Activated naive CD8-positive, alpha-beta T cell treated with anti-CD3 and anti-CD28 coated beads, Interleukin-2, amount 50 U/mL, for 24 hours (primary cell): ENCODE measurements at regions not wholly inside any gene's neighbourhood (a gene's known extent, or its start where the extent isn't known, plus 50 kb on each side); places are given as distances from the start of the nearest gene placed in this dataset.

Experiments
- ATAC-seq: fragments of 150-1000 bp; cut with Tn5 transposase; one replicate; pipeline ENCODE4 v1.10.0; 2021
- DNase-seq: peaks from one replicate; pipeline ENCODE4 v3.0.0; 2021
- H3K27ac Mint-ChIP-seq: one replicate; pipeline ENCODE4 v1.8.0; 2021; ENCODE audit warnings: mild to moderate bottlenecking, mixed read lengths
- H3K27me3 Mint-ChIP-seq: one replicate; pipeline ENCODE4 v1.8.0; 2021; ENCODE audit warnings: mixed read lengths
- H3K36me3 Mint-ChIP-seq: one replicate; pipeline ENCODE4 v1.8.0; 2021; ENCODE audit warnings: low read depth, mixed read lengths
- H3K4me1 Mint-ChIP-seq: one replicate; pipeline ENCODE4 v1.8.0; 2021; ENCODE audit warnings: mixed read lengths
- H3K4me3 Mint-ChIP-seq: one replicate; pipeline ENCODE4 v1.8.0; 2021; ENCODE audit warnings: mild to moderate bottlenecking, moderate library complexity, mixed read lengths
- H3K9me3 Mint-ChIP-seq: one replicate; pipeline ENCODE4 v1.8.0; 2021; ENCODE audit warnings: mixed read lengths

GRCh38 chr2:153077311-153077710 lies 358.9 kb downstream of the ARL6IP6 start:
- Mint-ChIP-seq H3K27me3 (no peaks in the 10 kb centered on the region), H3K4me1 (no peaks in the 10 kb centered on the region), H3K36me3 (no peaks in the 10 kb centered on the region), H3K27ac (no peak overlapping the region), H3K9me3 (no peaks in the 10 kb centered on the region), H3K4me3 (no peak overlapping the region)
- ATAC-seq (no peak), DNase-seq (no peak)

DNA sequence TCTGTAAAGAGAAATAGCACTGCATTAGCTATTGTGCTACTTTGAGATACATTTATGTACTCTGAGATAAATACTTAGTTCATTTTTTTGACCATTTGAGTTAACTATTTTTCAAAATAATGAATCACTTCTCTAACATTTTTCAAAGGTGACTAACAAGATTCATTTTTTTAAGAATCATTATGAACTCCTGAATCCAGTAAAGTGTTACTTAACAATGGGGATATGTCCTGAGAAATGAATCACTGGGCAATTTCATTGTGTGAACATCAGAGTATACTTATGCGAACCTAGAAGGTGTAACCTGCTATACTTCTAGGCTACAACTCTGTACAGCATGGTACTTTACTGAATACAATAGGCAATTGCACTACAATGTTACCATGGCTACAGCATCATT lies 355.8 kb downstream of the ARL6IP6 start:
- DNase-seq: no peak
- Mint-ChIP-seq H3K27me3 (no peaks in the 10 kb centered on the region), H3K4me1 (no peaks in the 10 kb centered on the region), H3K27ac (no peak overlapping the region), H3K36me3 (no peaks in the 10 kb centered on the region), H3K4me3 (no peak overlapping the region), H3K9me3 (no peaks in the 10 kb centered on the region)
- ATAC-seq: no peak

DNA sequence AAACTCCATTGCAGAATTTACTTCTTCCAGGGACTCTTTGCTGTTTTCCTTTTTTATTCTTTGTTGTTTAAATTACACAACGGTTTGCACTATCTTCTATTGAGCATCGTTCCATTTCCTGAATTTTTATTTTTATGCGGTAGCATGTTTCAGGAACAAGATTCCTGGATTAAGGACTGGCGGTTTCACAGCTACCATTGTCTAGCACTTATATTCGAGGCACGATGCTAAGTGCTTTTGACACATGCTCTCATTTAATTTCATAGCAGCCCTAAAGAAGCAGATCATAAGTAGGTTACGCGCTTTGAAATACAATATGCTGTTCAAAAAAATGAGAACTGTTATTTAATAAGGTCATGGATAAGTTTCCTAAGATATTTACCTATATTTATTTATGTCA lies 354.4 kb downstream of the ARL6IP6 start:
- Mint-ChIP-seq H3K9me3 (no peaks in the 10 kb centered on the region), H3K4me1 (no peaks in the 10 kb centered on the region), H3K27ac (no peak overlapping the region), H3K36me3 (no peaks in the 10 kb centered on the region), H3K4me3 (no peak overlapping the region), H3K27me3 (no peaks in the 10 kb centered on the region)
- ATAC-seq (no peak), DNase-seq (no peak)

GRCh38 chr2:153072077-153072476 lies 353.7 kb downstream of the ARL6IP6 start:
- DNase-seq: no peak
- no peaks in the 10 kb centered on the region for H3K27me3 Mint-ChIP-seq
- H3K4me3 Mint-ChIP-seq: no peak overlapping the region
- no peaks in the 10 kb centered on the region for H3K36me3 Mint-ChIP-seq
- no peak for ATAC-seq
- H3K9me3 Mint-ChIP-seq: no peaks in the 10 kb centered on the region
- no peaks in the 10 kb centered on the region for H3K4me1 Mint-ChIP-seq
- H3K27ac Mint-ChIP-seq: no peak overlapping the region

DNA sequence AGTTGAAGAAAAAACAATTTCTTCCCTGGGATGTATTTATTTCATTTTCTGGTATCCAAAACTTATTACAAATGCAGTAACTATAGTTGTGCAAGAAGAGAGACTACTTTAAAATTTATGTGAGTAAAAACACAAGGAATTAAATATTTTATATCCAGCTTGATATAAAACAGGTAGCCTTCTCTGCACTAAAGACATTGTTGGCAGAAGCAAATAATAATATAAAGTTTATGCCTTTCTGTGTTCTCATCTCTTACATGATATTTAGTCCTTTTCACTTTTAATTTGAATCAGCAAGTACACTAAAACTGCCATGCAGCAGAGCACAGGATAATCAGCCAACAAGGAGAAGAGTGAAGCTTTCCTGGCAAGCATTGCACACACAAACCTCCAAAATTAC lies 352.7 kb downstream of the ARL6IP6 start:
- Mint-ChIP-seq H3K4me3 (no peak overlapping the region), H3K27ac (no peak overlapping the region), H3K27me3 (no peaks in the 10 kb centered on the region), H3K4me1 (no peaks in the 10 kb centered on the region), H3K9me3 (no peaks in the 10 kb centered on the region), H3K36me3 (no peaks in the 10 kb centered on the region)
- ATAC-seq (no peak), DNase-seq (no peak)

GRCh38 chr2:153068915-153069314 lies 350.5 kb downstream of the ARL6IP6 start:
- DNase-seq: no peak
- no peak overlapping the region for H3K27ac Mint-ChIP-seq
- ATAC-seq: no peak
- no peaks in the 10 kb centered on the region for H3K36me3 Mint-ChIP-seq
- H3K9me3 Mint-ChIP-seq: no peaks in the 10 kb centered on the region
- no peaks in the 10 kb centered on the region for H3K4me1 Mint-ChIP-seq
- H3K4me3 Mint-ChIP-seq: no peak overlapping the region
- no peaks in the 10 kb centered on the region for H3K27me3 Mint-ChIP-seq

DNA sequence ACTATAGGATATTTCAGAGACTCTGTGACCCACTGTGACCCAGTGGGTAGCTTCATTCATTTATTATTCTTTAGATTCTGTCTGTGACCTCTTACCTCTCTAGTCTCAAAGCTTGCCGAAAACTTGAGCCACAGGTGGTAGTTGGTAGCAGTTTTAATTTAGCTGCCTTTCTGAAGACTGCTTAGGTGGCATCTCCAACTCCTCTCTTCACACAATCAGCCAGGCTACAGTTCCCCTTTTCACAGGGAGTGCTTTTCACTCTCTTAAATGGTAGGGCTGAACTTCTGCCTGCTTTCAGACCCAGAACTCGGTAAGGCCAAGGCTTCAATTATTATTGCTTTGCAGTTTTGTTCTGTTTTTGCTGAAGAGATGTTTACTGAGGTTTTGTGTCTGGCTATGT lies 349.6 kb downstream of the ARL6IP6 start:
- no peak for ATAC-seq
- H3K4me3 Mint-ChIP-seq: no peak overlapping the region

DNA sequence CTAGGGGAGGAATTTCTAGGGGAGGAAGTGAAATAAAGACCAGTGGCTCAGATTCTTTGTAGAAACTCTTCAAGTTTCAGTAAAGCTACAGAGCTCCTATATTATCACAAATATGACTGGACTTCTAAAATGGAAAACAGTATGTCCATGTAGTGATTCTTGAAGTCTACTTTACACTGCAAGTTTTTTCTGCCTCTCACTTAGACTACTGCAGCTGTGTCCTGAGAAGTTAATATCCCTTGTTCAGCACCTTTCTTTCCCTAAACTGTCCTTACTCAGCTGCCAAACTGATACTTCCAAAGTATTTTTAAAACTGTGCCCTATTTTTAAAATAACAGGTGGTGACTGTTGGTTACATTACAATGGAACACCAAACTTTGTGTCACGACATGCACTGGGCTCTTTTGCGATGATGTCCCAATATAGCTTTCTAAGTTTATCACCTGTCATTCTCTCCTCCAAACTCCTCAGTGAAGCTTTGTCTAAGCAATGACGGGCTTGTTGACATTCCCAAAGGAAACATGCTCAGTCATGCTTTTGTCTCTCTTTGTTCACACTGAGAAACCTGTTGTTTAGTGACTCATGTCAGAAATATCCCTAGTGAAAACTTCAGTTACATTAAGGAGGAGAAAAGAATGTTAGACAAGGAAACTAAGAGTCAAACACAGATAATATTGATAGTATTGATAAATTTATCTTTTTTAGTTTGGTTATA lies 341.1 kb downstream of the ARL6IP6 start:
- no peaks in the 10 kb centered on the region for H3K27me3 Mint-ChIP-seq
- no peaks in the 10 kb centered on the region for H3K36me3 Mint-ChIP-seq
- H3K9me3 Mint-ChIP-seq: no peaks in the 10 kb centered on the region
- no peaks in the 10 kb centered on the region for H3K4me1 Mint-ChIP-seq
- no peak overlapping the region for H3K4me3 Mint-ChIP-seq
- DNase-seq (no peak), ATAC-seq (no peak)
- no peak overlapping the region for H3K27ac Mint-ChIP-seq

More for the DNA sequence above, 349.6 kb downstream of the ARL6IP6 start:
- no peaks in the 10 kb centered on the region for H3K4me1 Mint-ChIP-seq
- no peaks in the 10 kb centered on the region for H3K27me3 Mint-ChIP-seq
- H3K9me3 Mint-ChIP-seq: no peaks in the 10 kb centered on the region
- DNase-seq: no peak
- H3K27ac Mint-ChIP-seq: no peak overlapping the region
- no peaks in the 10 kb centered on the region for H3K36me3 Mint-ChIP-seq

DNA sequence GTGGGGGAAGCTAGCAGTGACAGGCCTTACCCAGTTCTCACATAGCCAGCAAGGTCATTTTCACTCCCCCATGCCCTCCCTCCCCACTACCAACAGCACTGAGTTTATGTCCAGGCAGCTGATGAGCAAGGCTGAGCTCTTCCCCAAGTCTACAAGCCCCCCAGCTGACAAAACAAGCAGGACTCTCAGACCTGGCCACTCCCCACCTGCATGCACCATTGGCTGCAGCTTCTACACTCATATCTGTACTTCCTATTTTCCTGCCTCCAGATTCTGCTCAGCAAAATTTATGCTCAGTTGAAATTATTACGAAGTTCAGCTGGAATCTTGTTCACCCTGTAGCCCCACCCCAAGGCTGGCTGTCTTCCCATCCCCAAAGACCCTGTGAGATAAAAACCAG lies 339.3 kb downstream of the ARL6IP6 start:
- H3K4me3 Mint-ChIP-seq: no peak overlapping the region
- ATAC-seq (no peak), DNase-seq (no peak)
- H3K9me3 Mint-ChIP-seq: no peaks in the 10 kb centered on the region
- no peaks in the 10 kb centered on the region for H3K4me1 Mint-ChIP-seq
- H3K36me3 Mint-ChIP-seq: no peaks in the 10 kb centered on the region
- no peaks in the 10 kb centered on the region for H3K27me3 Mint-ChIP-seq
- no peak overlapping the region for H3K27ac Mint-ChIP-seq

DNA sequence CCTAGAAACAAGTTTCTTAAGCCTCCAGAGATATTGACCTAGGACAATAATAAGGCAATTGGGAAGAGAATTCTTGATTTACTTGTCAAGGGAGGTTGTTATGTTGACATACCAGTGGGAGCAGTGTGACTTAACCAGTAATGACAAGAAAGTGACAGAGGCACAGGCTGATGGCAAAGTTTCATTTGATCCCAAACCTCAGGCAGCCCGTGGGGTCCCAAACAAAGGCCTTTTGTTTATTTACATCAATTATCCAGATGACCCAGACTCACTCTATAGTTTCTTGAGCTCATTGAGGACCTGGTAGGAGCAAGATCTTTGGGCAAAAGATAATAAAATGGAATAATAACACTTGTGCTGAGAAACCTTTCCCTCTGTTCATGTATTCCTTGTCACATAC lies 336.8 kb downstream of the ARL6IP6 start:
- Mint-ChIP-seq H3K4me1 (no peaks in the 10 kb centered on the region), H3K4me3 (no peak overlapping the region)
- ATAC-seq: no peak

DNA sequence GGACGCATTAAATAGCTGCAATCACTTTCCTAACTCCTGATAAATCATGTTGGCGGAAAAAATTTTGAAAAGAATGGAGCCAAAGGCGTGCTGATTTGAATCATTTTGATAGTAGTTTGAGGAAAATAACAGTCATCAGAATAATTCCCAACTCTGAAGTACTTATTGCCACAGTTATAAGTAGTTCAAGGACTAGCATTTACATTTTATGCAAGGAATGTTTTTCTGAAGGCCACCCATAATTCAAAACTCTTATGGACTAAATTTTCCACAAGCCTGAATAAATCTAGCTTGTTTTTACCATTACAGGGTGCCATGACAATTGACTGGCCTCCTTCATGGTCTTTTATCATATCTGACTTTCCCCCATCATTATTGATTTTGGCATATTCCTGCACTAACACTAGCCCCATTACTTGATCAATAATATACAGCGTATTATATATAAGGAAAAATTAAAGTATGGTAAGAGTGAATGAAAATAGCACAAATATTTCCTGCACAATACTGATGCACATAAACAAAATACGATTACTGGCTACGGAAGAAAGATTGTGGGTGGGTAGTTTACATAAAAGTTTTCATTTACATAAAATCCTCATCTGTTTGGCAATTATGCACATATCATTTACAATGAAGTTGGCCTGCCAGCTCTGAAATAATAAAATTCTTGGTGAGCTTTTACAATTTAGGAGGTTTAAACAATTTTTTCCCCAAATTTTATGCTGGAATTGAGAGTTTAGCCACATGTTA lies 334.6 kb downstream of the ARL6IP6 start:
- Mint-ChIP-seq H3K27me3 (no peaks in the 10 kb centered on the region), H3K4me3 (no peak overlapping the region), H3K4me1 (no peaks in the 10 kb centered on the region), H3K27ac (no peak overlapping the region), H3K9me3 (no peaks in the 10 kb centered on the region), H3K36me3 (no peaks in the 10 kb centered on the region)
- ATAC-seq (no peak), DNase-seq (no peak)

More for the DNA sequence above, 336.8 kb downstream of the ARL6IP6 start:
- H3K27ac Mint-ChIP-seq: no peak overlapping the region
- DNase-seq: no peak
- no peaks in the 10 kb centered on the region for H3K27me3 Mint-ChIP-seq
- no peaks in the 10 kb centered on the region for H3K36me3 Mint-ChIP-seq
- H3K9me3 Mint-ChIP-seq: no peaks in the 10 kb centered on the region

DNA sequence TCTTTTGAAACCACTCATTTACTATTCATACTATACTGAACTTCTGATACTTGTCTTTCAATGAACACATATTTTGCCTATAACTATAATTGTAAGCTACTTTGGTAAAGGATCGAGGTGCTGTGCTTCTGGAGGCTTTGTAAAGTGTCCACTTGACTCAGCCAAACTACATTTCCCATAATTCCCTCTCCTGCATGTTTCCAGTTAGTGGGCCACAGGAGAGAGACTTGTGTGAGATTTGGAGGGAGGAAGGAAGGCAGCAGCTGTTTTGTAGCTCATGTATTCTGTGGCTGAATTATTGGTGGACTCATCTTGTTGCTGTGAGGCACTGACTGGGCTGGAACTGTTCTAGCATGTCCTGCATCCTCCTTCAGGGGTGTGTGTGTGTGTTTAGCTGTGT lies 328.8 kb downstream of the ARL6IP6 start:
- H3K36me3 Mint-ChIP-seq: no peaks in the 10 kb centered on the region
- H3K27me3 Mint-ChIP-seq: no peaks in the 10 kb centered on the region
- no peak overlapping the region for H3K27ac Mint-ChIP-seq
- peaks cover 5% of the 10 kb centered on the region for H3K9me3 Mint-ChIP-seq
- H3K4me3 Mint-ChIP-seq: no peak overlapping the region
- H3K4me1 Mint-ChIP-seq: no peaks in the 10 kb centered on the region
- no peak for DNase-seq
- no peak for ATAC-seq

- DNase-seq (no peak), ATAC-seq (no peak)
- Mint-ChIP-seq H3K4me3 (no peak overlapping the region), H3K36me3 (no peaks in the 10 kb centered on the region), H3K27ac (no peak overlapping the region), H3K9me3 (peaks cover 5% of the 10 kb centered on the region), H3K4me1 (no peaks in the 10 kb centered on the region), H3K27me3 (no peaks in the 10 kb centered on the region)
Observed at GRCh38 chr2:153043385-153043784, 325.0 kb downstream of the ARL6IP6 start.

DNA sequence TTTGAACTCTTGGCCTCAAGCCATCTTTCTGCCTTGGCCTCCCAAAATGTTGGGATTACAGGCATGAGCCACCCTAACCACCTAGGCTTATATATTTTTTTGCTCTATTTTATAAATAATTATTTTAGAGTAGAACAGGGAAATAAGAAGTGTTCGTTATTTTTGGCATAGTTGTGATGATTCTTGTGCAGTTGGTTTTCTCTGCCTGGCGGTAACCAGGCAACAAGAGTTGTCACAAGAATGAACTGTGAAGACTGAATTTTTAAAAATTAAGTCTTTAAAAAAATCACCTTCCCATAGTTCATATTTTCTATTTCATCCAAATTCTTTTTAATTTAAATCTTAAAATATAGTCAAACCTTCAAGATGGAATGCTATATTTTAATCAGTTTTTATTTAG lies 310.2 kb downstream of the ARL6IP6 start:
- no peaks in the 10 kb centered on the region for H3K4me1 Mint-ChIP-seq
- ATAC-seq: no peak
- no peaks in the 10 kb centered on the region for H3K27me3 Mint-ChIP-seq
- no peaks in the 10 kb centered on the region for H3K9me3 Mint-ChIP-seq
- DNase-seq: no peak
- no peak overlapping the region for H3K27ac Mint-ChIP-seq
- H3K36me3 Mint-ChIP-seq: no peaks in the 10 kb centered on the region
- H3K4me3 Mint-ChIP-seq: no peak overlapping the region

GRCh38 chr2:153027533-153027932 lies 309.1 kb downstream of the ARL6IP6 start:
- Mint-ChIP-seq H3K27ac (no peak overlapping the region), H3K4me1 (no peaks in the 10 kb centered on the region), H3K27me3 (no peaks in the 10 kb centered on the region), H3K9me3 (no peaks in the 10 kb centered on the region), H3K36me3 (no peaks in the 10 kb centered on the region), H3K4me3 (no peak overlapping the region)
- ATAC-seq: no peak
- no peak for DNase-seq
